Mammary epithelial cell (primary cell): ENCODE measurements at regions not wholly inside any gene's neighbourhood (a gene's known extent, or its start where the extent isn't known, plus 50 kb on each side); places are given as distances from the start of the nearest gene placed in this dataset.

Experiments
- CTCF ChIP-seq, 2 donors: IDR thresholded peaks in 1 of 2; conservative IDR thresholded peaks in 1 of 2; 2 replicates each; pipeline ENCODE4 v1.5.1; 2011 to 2012; ENCODE audit warnings: inconsistent platforms in 2 of 2, low read length in 2 of 2, mild to moderate bottlenecking in 2 of 2, control low read depth in 1 of 2, low read depth in 1 of 2; ENCODE audit not compliant: insufficient read depth in 1 of 2; ENCODE audit errors: extremely low read depth in 1 of 2
- EZH2 ChIP-seq: IDR thresholded peaks from 2 replicates; pipeline ENCODE4 v1.6.1; 2012; ENCODE audit warnings: low read length, inconsistent platforms, borderline replicate concordance

GRCh38 chr4:141530627-141531026 lies 105.8 kb upstream of the IL15 start:
- TF ChIP-seq CTCF (conservative IDR thresholded peaks at IDR 0.05 in 1 of 2, IDR thresholded peaks at IDR 0.05 in 1 of 2; ENCODE audit: extremely low read depth in 1 of 2, insufficient read depth in 1 of 2, low read depth in 1 of 2, low read length in 2 of 2) = no peak
- TF ChIP-seq EZH2 = no peak
